ENCODE measurements at regions not wholly inside any gene's neighbourhood (a gene's known extent, or its start where the extent isn't known, plus 50 kb on each side); places are given as distances from the start of the nearest gene placed in this dataset.
"Not testable (repeated sequence)": the region's sequence is repeated elsewhere in the genome, so short reads cannot be mapped to it uniquely, and the experiment has no call there.

DNA sequence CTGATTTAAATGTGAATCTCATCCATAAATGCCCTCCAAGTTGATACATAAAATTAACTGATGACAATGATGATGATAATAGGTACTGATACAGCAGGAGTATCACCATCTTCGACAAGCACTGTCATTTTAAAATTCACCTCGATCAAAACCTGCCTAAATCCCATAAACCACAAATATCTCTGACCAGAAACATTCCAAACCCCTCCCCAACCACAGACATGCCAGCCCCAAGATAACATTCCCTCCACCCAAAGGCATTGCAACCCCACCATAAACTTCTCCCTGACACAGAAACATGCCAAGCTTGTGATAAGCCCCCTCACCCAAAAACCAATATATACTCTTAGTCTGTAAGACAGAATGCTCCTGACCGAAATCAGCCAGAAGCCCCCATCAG, 63.7 kb upstream of the WDFY3 start:
- no peak for ATAC-seq (ENCODE audit: low read depth)
- TF ChIP-seq, protein P1, sequence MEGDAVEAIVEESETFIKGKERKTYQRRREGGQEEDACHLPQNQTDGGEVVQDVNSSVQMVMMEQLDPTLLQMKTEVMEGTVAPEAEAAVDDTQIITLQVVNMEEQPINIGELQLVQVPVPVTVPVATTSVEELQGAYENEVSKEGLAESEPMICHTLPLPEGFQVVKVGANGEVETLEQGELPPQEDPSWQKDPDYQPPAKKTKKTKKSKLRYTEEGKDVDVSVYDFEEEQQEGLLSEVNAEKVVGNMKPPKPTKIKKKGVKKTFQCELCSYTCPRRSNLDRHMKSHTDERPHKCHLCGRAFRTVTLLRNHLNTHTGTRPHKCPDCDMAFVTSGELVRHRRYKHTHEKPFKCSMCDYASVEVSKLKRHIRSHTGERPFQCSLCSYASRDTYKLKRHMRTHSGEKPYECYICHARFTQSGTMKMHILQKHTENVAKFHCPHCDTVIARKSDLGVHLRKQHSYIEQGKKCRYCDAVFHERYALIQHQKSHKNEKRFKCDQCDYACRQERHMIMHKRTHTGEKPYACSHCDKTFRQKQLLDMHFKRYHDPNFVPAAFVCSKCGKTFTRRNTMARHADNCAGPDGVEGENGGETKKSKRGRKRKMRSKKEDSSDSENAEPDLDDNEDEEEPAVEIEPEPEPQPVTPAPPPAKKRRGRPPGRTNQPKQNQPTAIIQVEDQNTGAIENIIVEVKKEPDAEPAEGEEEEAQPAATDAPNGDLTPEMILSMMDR (IDR thresholded peaks at IDR 0.05; ENCODE audit: poor library complexity, severe bottlenecking), result no peak

DNA sequence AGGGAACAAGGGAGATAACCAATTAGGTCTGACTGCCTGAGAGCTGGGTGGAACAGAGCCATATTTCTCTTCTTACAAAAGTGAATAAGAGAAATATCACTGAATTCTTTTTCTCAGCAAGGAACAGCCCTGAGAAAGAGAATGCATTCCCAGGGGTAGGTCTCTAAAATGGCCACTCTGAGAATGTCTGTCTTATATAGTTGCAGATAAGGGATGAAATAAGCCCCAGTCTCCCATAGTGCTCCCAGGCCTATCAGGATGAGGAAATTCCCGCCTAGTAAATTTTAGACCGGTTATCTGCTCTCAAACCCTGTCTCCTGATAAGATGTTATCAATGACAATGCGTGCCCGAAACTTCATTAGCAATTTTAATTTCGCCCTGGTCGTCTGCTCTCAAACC, 67.3 kb upstream of the WDFY3 start:
- H3K9me3 ChIP-seq (ENCODE audit: severe bottlenecking), result not testable (repeated sequence)

More for the DNA sequence above, 63.7 kb upstream of the WDFY3 start:
- H3K27me3 ChIP-seq (ENCODE audit: insufficient read depth, poor library complexity, severe bottlenecking), result no peaks in the 10 kb centered on the region
- H3K27ac ChIP-seq (ENCODE audit: poor library complexity, severe bottlenecking), result no peak overlapping the region
- no peaks in the 10 kb centered on the region for H3K9me3 ChIP-seq (ENCODE audit: severe bottlenecking)
- no peaks in the 10 kb centered on the region for H3K36me3 ChIP-seq (ENCODE audit: low read depth)
- H3K4me3 ChIP-seq (ENCODE audit: severe bottlenecking), result no peak overlapping the region
- no peak for DNase-seq (ENCODE audit: low spot score)
- no peaks in the 10 kb centered on the region for H3K4me1 ChIP-seq (ENCODE audit: insufficient read depth, poor library complexity, severe bottlenecking)

DNA sequence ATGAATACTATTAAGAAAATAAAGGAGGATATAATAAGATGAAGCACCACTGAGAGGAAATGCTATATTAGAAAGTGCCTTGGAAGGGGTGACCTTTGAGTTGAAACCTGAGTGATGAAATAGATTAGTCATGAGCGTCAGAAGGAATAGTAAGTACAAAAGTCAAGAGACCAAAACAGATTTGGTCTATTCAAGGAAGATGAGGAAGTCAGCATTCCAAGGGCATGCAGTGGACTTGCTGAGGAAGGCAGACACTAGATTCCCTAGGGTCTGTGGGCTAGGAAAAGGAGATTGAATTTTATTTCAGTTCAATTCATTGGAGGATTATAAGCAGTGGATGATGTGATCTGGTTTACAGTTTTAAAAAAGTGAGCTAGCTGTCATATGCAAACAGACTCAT, 73.0 kb upstream of the WDFY3 start:
- TF ChIP-seq, protein P1 (IDR thresholded peaks at IDR 0.05; ENCODE audit: poor library complexity, severe bottlenecking), result no peak
- Histone ChIP-seq H3K4me3 (ENCODE audit: severe bottlenecking) (no peak overlapping the region), H3K9me3 (ENCODE audit: severe bottlenecking) (no peaks in the 10 kb centered on the region), H3K4me1 (ENCODE audit: insufficient read depth, poor library complexity, severe bottlenecking) (no peaks in the 10 kb centered on the region), H3K36me3 (ENCODE audit: low read depth) (no peaks in the 10 kb centered on the region), H3K27me3 (ENCODE audit: insufficient read depth, poor library complexity, severe bottlenecking) (no peaks in the 10 kb centered on the region), H3K27ac (ENCODE audit: poor library complexity, severe bottlenecking) (no peak overlapping the region)
- DNase-seq (ENCODE audit: low spot score) (no peak), ATAC-seq (ENCODE audit: low read depth) (peak; percentile 53; the same call in 2 of the 3 replicates)

More for the DNA sequence above, 67.3 kb upstream of the WDFY3 start:
- not testable (repeated sequence) for H3K4me3 ChIP-seq (ENCODE audit: severe bottlenecking); H3K36me3 ChIP-seq (ENCODE audit: low read depth); H3K27ac ChIP-seq (ENCODE audit: poor library complexity, severe bottlenecking); H3K27me3 ChIP-seq (ENCODE audit: insufficient read depth, poor library complexity, severe bottlenecking); H3K4me1 ChIP-seq (ENCODE audit: insufficient read depth, poor library complexity, severe bottlenecking); DNase-seq (ENCODE audit: low spot score); ATAC-seq (ENCODE audit: low read depth)

DNA sequence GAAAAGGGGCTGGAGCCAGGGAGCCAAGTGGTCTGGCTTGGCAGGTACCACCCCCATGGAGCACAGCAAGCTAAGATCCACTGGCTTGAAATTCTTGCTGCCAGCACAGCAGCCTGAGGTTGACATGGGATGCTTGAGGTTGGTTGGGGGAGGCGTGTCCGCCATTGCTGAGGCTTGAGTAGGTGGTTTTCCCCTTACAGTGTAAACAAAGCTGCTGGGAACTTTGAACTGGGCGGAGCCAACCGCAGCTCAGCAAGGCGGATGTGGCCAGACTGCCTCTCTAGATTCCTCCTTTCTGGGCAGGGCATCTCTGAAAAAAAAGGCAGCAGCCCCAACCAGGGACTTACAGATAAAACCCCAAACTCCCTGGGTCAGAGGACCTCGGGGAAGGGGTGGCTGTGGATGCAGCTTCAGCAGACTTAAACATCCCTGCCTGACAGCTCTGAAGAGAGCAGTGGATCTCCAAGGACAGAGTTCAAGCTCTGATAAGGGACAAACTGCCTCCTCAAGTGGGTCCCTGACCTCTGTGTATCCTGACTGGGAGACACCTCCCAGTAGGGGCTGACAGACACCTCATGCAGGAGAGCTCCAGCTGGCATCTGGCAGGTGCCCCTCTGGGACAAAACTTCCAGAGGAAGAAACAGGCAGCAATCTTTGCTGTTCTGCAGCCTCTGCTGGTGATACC, 77.5 kb upstream of the WDFY3 start:
- 0 out of 3 replicates have a peak, but pooled peaks have one; percentile 17 for ATAC-seq (ENCODE audit: low read depth)
- not testable (repeated sequence) for H3K27ac ChIP-seq (ENCODE audit: poor library complexity, severe bottlenecking); H3K9me3 ChIP-seq (ENCODE audit: severe bottlenecking); H3K36me3 ChIP-seq (ENCODE audit: low read depth); DNase-seq (ENCODE audit: low spot score); H3K4me1 ChIP-seq (ENCODE audit: insufficient read depth, poor library complexity, severe bottlenecking); H3K27me3 ChIP-seq (ENCODE audit: insufficient read depth, poor library complexity, severe bottlenecking); H3K4me3 ChIP-seq (ENCODE audit: severe bottlenecking)

DNA sequence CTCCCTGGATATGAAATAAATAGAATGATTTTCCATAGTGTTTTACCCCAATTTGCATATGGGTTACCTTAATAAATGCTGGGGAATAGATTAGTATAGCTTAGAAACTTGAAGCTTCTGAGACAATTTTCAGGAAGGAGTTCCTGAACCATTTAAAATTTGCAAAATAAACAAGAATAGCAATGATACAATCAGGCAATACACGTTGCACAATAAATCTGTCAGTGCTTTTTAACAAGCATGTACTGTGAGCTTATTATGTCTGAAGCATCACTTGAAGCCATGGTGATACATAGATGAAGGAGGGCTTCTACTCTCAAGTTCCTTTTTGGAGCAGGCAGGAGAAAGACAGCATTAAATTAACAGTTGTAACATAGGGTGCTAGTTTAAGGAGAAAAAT, 84.2 kb upstream of the WDFY3 start:
- Histone ChIP-seq H3K27ac (ENCODE audit: poor library complexity, severe bottlenecking) (no peak overlapping the region), H3K36me3 (ENCODE audit: low read depth) (no peaks in the 10 kb centered on the region), H3K9me3 (ENCODE audit: severe bottlenecking) (no peaks in the 10 kb centered on the region), H3K4me1 (ENCODE audit: insufficient read depth, poor library complexity, severe bottlenecking) (no peaks in the 10 kb centered on the region), H3K4me3 (ENCODE audit: severe bottlenecking) (no peak overlapping the region), H3K27me3 (ENCODE audit: insufficient read depth, poor library complexity, severe bottlenecking) (peaks cover 3% of the 10 kb centered on the region)
- TF ChIP-seq, protein P1 (IDR thresholded peaks at IDR 0.05; ENCODE audit: poor library complexity, severe bottlenecking), result no peak
- no peak for DNase-seq (ENCODE audit: low spot score)
- no peak for ATAC-seq (ENCODE audit: low read depth)

DNA sequence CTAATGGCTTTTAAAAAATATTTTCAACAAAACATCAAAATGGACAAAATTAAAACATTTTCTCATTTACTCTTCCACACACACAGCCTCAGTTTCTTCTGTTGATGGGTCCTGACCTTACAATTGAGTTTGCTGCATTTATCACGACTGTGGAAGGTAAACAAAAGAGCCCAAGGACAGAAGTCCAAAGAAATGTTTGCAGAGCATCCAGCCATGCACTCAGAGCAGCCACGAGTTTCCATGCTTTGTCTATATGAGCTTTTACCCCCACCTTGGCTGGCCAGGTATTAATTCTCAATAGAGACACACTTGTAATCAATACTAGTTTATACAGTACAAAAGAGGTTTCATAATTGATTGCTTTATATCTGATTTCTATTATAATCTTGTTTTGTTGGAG, 85.0 kb upstream of the WDFY3 start:
- Histone ChIP-seq H3K27ac (ENCODE audit: poor library complexity, severe bottlenecking) (no peak overlapping the region), H3K4me3 (ENCODE audit: severe bottlenecking) (no peak overlapping the region), H3K27me3 (ENCODE audit: insufficient read depth, poor library complexity, severe bottlenecking) (peaks cover 3% of the 10 kb centered on the region), H3K9me3 (ENCODE audit: severe bottlenecking) (no peaks in the 10 kb centered on the region), H3K36me3 (ENCODE audit: low read depth) (no peaks in the 10 kb centered on the region), H3K4me1 (ENCODE audit: insufficient read depth, poor library complexity, severe bottlenecking) (no peaks in the 10 kb centered on the region)
- no peak for DNase-seq (ENCODE audit: low spot score)
- ATAC-seq (ENCODE audit: low read depth), result no peak
- TF ChIP-seq, protein P1 (IDR thresholded peaks at IDR 0.05; ENCODE audit: poor library complexity, severe bottlenecking), result no peak

DNA sequence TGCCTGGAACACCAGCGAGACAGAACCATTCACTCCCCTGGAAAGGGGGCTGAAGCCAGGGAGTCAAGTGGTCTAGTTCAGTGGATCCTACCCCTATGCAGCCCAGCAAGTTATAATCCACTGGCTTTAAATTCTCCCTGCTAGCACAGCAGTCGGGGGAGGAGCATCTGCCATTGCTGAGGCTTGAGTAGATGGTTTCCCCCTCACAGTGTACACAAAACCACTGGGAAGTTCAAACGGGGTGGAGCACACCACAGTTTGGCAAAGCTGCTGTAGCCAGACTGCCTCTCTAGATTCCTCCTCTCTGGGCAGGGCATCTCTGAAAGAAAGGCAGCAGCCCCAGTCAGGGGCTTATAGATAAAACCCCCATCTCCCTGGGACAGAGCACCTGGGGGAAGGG, 88.4 kb upstream of the WDFY3 start:
- not testable (repeated sequence) for H3K4me1 ChIP-seq (ENCODE audit: insufficient read depth, poor library complexity, severe bottlenecking); H3K36me3 ChIP-seq (ENCODE audit: low read depth); H3K9me3 ChIP-seq (ENCODE audit: severe bottlenecking); H3K27me3 ChIP-seq (ENCODE audit: insufficient read depth, poor library complexity, severe bottlenecking); DNase-seq (ENCODE audit: low spot score); H3K27ac ChIP-seq (ENCODE audit: poor library complexity, severe bottlenecking); H3K4me3 ChIP-seq (ENCODE audit: severe bottlenecking); ATAC-seq (ENCODE audit: low read depth)
